AG04449 (cell line): ENCODE measurements at regions not wholly inside any gene's neighbourhood (a gene's known extent, or its start where the extent isn't known, plus 50 kb on each side); places are given as distances from the start of the nearest gene placed in this dataset.

Experiments used
- CTCF ChIA-PET: fragments of 350-600 bp; formaldehyde crosslinking; extraction: SDS; loops from one replicate; lab custom pipeline; 2021; ENCODE audit warnings: antibody characterized with exemption; lab: Yijun Ruan, JAX
- POLR2A ChIA-PET: fragments of 400-600, 350-600 bp; formaldehyde crosslinking; extraction: SDS; loops from one replicate; lab custom pipeline; 2020; ENCODE audit warnings: antibody characterized with exemption, inconsistent platforms; lab: Yijun Ruan, JAX
- DNase-seq: peaks from one replicate; pipeline ENCODE4 v3.0.0-alpha.2; 2010; ENCODE audit warnings: low read depth, low spot score
- H3K4me3 ChIP-seq: 2 replicates; pipeline ENCODE4 v1.5.1; 2011; ENCODE audit warnings: low read depth, mild to moderate bottlenecking, control low read depth, low read length
- TF ChIP-seq, protein P1 (sequence below): IDR thresholded peaks from one replicate; pipeline ENCODE4 v1.5.1; 2011; ENCODE audit warnings: mild to moderate bottlenecking, moderate library complexity, low read length, control low read depth, inconsistent platforms; ENCODE audit not compliant: insufficient read depth; ENCODE audit errors: missing control alignments

DNA sequence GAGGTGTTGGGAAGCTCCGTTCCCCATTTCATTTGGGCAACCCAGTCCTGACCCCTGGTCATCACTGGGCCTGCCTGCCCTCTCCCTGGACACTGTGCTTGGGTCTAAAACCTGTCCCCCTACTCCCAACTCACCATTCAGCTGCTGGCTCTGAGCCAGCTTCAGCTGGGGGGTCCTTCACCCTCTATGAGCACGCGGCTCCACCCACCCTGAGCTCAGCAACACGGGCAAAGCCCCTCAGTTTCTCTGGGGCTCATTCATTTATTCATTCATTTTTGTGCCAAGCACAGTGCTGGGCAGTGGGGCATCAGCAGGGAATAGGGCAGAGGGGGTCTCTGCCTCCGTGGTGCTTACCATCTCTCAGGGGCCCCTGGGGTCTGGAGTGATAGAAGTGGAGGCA is 199.8 kb upstream of the MVB12B start:
- DNase-seq = no peak
- TF ChIP-seq, protein P1, sequence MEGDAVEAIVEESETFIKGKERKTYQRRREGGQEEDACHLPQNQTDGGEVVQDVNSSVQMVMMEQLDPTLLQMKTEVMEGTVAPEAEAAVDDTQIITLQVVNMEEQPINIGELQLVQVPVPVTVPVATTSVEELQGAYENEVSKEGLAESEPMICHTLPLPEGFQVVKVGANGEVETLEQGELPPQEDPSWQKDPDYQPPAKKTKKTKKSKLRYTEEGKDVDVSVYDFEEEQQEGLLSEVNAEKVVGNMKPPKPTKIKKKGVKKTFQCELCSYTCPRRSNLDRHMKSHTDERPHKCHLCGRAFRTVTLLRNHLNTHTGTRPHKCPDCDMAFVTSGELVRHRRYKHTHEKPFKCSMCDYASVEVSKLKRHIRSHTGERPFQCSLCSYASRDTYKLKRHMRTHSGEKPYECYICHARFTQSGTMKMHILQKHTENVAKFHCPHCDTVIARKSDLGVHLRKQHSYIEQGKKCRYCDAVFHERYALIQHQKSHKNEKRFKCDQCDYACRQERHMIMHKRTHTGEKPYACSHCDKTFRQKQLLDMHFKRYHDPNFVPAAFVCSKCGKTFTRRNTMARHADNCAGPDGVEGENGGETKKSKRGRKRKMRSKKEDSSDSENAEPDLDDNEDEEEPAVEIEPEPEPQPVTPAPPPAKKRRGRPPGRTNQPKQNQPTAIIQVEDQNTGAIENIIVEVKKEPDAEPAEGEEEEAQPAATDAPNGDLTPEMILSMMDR = no peak
- CTCF ChIA-PET = no interaction called here
- POLR2A ChIA-PET = no interaction called here
- H3K4me3 ChIP-seq = no peak overlapping the region

DNA sequence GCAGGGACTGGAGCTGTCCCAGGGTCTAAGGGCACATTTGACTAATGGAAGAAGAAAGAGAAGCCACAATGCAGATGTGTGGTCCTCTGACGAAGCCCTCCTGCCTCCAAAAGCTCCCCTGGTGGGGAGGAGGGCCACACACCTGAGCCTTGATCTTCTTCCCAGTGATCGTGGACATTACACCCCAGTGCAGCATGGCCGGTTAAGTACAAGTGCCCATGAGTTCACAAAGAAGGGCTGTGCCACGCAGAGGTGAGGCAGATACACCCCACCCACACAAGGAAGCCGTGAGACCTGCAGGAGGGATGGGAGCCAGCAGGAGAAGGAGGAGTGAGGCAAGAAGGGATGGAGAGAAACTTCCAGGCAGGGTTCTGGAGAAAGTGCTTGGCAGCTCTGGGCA is 199.0 kb upstream of the MVB12B start:
- TF ChIP-seq, protein P1 = no peak
- no peak overlapping the region for H3K4me3 ChIP-seq
- ChIA-PET CTCF (no interaction called here), POLR2A (no interaction called here)
- no peak for DNase-seq

DNA sequence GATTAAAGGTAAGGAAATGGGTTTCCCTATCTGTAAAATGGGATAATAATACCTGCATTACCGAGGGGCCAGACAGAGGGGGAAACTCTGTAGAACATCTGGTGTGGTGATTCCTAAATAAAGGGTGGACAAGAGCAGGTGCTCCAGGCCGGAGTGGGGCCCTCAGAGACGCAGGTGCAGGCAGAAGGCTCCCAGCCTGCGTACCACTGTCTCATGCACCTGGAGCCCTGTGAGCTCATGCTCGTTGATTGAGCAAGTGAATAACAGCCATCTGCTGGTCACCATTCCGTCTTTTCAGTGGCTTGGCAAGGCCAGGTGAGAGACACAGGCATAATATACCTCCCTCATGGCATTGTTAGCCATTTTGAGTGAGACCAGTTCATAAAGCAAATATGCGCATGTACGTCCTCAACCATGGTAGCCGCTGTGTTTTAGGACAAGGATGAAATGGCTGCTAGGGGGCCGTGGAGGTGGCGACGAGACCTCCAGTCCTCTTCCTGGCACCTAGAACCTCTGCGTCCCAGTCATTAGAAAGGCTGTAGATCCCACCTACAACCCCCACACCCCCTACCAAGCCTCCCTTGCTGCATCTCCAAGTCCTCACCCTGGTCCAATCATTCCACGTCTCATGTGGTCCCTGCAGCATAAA is 198.0 kb upstream of the MVB12B start:
- POLR2A ChIA-PET = no interaction called here
- TF ChIP-seq, protein P1 = no peak
- CTCF ChIA-PET = no interaction called here
- no peak for DNase-seq
- no peak overlapping the region for H3K4me3 ChIP-seq

GRCh38 chr9:126131066-126132010 is 195.3 kb upstream of the MVB12B start:
- no peak for DNase-seq
- POLR2A ChIA-PET = no interaction called here
- TF ChIP-seq, protein P1 = no peak
- no peak overlapping the region for H3K4me3 ChIP-seq
- CTCF ChIA-PET = no interaction called here

- TF ChIP-seq, protein P1 = no peak
- CTCF ChIA-PET = no interaction called here
- DNase-seq = no peak
- POLR2A ChIA-PET = no interaction called here
- no peak overlapping the region for H3K4me3 ChIP-seq
Observed at GRCh38 chr9:126132746-126133145, 193.9 kb upstream of the MVB12B start.

DNA sequence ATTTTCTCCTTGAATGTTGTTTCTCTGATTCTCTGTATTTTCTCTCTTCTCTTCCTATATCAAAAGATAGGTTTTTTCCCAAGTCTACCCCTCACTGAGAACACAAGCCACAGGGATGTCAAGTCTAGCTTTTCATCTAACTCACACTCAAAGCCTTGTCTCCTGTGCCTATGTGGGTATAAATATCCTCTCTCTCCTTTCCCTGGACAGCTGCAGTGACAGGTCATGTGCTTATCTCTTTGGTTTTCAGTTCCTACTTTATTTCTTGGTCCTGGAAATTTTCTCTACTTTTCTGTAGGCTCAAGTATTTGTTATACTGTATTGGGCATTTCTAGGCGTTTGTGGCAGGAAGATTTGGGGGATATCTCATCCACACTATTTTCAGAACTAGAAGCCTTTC is 182.4 kb upstream of the MVB12B start:
- no peak for DNase-seq
- ChIA-PET POLR2A (no interaction called here), CTCF (no interaction called here)
- H3K4me3 ChIP-seq = no peak overlapping the region
- TF ChIP-seq, protein P1 = no peak
